ENCODE measurements at regions not wholly inside any gene's neighbourhood (a gene's known extent, or its start where the extent isn't known, plus 50 kb on each side); places are given as distances from the start of the nearest gene placed in this dataset.

GRCh38 chr5:92594031-92594430 is 987.0 kb downstream of the NR2F1-AS1 start:
- TF ChIP-seq GATA2 (IDR thresholded peaks at IDR 0.05; ENCODE audit: low read depth, low read length): no peak
- TF ChIP-seq GATA3 (IDR thresholded peaks at IDR 0.05; ENCODE audit: low read depth, low read length): no peak
